CD4-positive, alpha-beta T cell treated with Interleukin-17A for 1 hour (primary cell): ENCODE measurements at regions not wholly inside any gene's neighbourhood (a gene's known extent, or its start where the extent isn't known, plus 50 kb on each side); places are given as distances from the start of the nearest gene placed in this dataset.
"Not testable (repeated sequence)": the region's sequence is repeated elsewhere in the genome, so short reads cannot be mapped to it uniquely, and the experiment has no call there.

ENCODE experiments used
- DNase-seq: peaks from one replicate; pipeline ENCODE4 v3.0.0-alpha.2; 2020

GRCh38 chr11:134841972-134842371 is 429.9 kb upstream of the B3GAT1 start:
- no peak for DNase-seq

DNA sequence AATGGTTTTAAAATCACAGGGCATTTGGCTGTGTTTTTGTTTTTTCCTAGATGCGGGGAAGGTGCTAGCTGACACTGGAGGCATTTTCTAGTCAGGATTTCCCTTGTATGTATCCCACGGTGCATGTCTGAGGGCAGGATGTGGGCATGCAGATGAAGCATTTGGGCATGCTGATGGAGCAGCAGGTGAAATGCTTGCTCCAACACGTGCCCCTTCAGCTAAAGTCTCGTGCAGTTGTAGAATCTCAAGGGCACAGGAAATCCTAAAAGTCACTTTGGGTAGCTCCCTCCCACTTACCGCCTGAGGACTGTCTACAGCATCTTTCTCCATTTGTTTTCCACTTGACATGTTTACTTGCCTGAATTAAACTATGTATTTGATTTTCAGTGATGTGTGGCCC is 429.4 kb upstream of the B3GAT1 start:
- DNase-seq: no peak

DNA sequence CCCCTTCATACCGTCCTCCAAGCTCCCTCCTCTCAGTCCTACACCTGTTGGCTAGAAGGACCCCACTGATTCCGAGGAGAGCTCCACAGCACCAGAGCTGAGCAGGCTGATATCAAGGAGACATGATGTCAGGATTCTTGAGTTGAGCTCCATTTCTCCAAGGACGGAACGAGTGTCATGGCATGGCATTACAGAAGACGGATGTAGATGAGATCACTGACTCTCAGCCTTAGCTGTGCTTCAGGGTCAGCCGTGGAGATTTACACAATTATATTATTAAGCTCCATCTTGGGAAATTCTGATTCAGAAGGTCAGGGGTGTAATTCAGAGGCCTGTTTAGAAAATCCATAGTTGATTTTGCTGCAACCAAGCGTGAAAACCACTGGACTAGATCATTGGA is 428.9 kb upstream of the B3GAT1 start:
- DNase-seq: no peak

GRCh38 chr11:134840165-134840564 is 428.1 kb upstream of the B3GAT1 start:
- not testable (repeated sequence) for DNase-seq

GRCh38 chr11:134838708-134839107 is 426.7 kb upstream of the B3GAT1 start:
- DNase-seq: no peak

DNA sequence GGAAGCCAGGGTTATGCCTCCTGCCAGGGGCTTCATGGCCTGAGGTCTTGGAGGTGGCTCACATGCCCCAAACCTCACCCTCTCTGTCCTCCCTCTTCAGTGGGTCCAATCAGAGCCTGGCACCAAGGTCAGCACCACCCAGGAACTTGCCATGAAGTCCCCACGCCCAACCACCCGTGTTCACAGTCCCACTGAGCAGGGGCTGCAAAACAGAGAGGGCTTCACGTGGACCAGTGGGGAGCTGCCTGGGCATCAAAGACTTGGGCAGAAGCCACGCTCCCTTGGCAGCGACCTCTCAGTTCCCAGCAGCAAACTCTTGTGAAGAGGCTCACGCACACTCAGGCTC is 425.8 kb upstream of the B3GAT1 start:
- DNase-seq: no peak

DNA sequence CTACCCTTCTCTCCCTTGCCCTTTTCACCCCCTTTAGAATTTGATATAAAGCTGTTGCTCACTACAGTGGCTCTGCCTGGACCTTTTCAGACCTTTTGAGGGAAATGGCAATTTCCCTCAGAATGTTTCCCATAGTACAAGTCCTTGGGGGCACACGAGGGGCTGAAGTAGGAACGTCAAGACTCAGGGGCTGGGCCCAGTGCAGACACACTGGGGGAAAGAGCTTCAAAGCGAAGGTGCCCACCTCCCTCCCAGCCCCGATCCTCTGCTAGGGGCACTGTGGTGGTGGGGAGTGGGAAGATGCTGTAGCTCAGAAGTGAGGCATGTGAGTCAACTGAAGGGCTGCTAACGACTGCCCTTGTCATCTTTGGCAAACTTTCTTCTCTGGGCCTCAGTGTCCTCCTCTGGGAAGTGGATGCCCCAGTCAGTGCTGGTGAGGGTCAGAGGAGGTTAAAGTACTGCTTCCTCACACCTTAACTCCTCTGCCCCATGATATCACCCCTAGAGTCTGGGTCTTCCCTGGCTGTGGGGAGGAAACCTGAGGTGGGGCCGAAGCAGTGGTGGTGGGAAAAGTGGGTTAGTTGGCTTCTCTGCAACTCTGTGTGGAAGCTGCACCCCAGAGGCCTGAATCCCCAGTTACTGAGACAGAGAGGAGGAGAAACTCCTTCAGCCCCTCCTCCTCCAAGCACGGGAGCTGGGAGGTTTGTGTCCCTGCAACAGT is 425.3 kb upstream of the B3GAT1 start:
- DNase-seq: no peak

DNA sequence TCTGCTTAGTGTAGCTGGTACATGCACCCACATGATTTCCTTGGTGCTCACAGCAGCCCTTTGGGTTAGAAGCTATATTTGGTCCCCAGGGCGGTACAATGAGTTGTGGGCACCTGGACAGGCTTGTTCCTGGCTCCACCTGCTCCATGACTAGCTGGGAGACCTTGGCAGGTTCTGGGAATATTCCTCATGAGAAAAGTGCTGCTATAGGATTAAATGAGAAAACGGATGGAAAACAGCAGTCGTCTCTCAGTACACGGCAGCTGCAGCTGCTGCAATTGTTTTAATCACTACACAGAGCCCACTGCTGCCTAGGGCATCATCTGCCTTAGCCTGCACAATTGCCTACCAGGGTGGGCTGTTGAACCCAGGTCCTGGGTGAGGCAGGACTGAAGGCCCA is 424.5 kb upstream of the B3GAT1 start:
- no peak for DNase-seq

DNA sequence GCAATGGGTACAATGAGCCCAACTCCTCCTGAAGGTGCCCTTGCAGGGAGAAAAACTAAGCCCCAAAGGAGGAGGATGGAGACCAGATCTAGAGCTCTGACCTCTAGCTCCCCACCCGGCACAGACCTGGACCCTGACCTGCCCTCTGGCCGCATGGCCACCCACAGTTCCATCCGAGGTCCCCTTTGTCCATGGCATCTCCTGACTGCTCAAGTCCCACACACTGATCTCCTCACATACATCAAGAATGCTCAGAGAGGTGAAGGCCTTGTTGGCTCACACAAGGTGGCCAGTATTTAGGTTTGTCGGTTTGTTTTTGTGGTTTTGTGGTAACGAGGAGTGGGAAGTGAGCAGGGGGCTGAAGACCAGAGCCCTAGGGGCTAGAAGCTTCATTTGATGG is 423.5 kb upstream of the B3GAT1 start:
- DNase-seq: no peak

DNA sequence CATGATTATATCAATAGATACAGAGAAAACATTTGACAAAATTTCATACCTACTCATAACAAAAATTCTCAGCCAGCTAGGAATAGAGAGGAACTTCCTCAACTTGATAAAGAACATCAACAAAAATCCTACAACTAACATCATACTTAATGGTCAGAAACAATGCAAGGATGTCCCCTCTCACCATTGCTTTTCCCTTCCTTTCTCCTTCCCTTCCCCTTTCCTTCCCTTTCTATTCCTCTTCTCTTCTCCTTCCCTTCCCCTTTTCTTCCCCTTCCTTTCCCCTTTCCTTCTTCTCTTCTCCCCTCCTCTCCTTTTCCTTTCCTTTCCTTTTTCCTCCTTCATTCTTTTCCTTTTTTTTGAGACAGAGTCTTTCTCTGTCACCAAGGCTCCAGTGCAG is 418.3 kb upstream of the B3GAT1 start:
- no peak for DNase-seq

- no peak for DNase-seq
Measured at GRCh38 chr11:134823970-134824369, 411.9 kb upstream of the B3GAT1 start.

DNA sequence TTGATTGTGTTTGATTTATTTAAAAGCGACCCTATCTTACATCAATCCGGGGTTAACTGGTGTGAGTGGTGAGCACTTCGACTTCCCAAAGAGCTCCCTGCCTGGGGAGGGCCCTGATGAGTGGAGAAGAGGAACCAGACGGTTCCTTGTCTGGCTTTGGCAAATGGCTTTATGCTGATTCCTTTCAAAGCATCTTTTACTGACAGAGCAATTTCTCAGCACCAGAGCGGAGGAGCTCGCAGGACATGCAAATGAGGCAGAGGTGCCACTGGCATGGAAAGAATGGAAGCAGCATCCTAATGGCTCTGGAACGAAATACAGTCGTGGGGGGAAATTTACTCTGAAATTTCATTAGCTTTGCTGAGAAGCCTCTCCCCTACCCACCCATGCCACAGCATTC is 410.9 kb upstream of the B3GAT1 start:
- no peak for DNase-seq

GRCh38 chr11:134821422-134821821 is 409.4 kb upstream of the B3GAT1 start:
- no peak for DNase-seq

- DNase-seq: no peak
Measured at GRCh38 chr11:134819041-134819440, 407.0 kb upstream of the B3GAT1 start.

- no peak for DNase-seq
Measured at GRCh38 chr11:134818516-134818915, 406.5 kb upstream of the B3GAT1 start.

DNA sequence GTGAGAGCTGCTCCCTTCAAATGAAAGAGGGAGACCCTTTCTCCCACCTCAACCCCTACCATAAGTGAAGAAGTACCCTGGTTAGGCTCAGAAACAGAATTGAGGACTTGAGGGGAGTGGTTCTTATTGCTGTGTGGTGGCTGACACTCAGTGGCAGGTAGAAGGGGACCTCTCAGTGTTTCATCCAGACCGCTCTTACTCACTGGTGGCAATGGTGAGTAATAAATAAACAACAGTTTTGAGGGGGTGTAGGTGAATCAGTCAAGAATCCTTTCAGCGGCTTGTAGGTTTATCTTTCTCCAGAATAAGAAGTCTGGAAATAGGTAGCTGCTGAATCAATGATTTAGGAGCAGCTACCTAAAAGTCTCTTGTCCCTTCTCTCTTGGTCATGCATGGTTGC is 403.4 kb upstream of the B3GAT1 start:
- no peak for DNase-seq

DNA sequence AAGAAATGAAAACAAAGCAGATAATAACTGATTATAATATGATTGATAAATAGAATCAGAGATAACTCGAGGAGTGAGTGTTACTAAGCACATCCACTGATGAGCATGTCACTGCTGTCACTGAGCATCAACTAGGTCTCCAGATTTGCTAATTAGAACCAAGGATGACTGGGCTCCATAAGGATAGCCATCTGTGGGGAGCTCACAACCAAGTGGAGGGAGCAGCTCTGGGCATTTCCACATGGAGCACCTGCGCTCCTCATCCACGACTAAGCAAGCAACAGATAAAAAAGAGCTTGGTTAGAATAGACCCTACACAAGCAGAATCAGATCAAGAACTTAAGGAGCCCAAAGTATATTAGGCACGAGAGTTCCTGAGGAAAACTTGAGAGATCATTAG is 396.0 kb upstream of the B3GAT1 start:
- no peak for DNase-seq

DNA sequence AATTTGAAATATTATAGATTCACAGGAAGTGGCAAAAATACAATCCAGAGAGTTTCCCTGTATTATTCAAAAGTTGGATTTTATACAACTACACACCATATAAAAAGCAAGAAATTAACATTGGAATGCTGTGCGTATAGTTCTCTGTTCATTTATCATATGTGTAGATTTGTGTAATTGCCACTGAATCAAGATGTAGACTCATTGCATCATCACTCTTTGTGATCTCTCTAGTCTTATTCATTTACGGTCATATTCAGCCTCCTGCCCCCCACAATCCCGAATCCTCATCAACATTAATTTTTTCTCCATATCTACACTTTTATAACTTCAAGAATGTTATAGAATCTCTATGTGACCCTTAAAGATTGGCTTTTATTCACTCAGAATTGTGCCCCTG is 390.6 kb upstream of the B3GAT1 start:
- no peak for DNase-seq

DNA sequence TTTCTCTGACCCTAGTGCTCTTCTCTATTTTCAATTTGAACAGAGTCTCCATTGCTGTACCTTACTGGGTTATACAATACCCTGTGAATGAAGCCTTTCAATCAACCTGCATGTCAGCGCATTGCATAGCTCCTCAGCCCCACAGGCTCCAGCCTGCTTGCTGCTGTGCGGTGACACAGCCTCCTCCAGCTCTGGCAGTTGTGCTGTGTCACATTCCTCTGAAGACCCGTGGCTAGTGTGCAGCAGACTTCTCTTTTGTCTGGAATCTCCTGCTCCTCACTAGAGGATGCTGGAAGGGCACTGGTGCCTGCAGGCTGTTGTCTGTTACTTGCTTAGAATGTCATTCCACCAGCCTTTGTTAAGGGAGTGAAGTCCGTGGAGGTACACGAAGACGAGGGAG is 390.1 kb upstream of the B3GAT1 start:
- DNase-seq: no peak

- no peak for DNase-seq
Measured at GRCh38 chr11:134801570-134801969, 389.5 kb upstream of the B3GAT1 start.

DNA sequence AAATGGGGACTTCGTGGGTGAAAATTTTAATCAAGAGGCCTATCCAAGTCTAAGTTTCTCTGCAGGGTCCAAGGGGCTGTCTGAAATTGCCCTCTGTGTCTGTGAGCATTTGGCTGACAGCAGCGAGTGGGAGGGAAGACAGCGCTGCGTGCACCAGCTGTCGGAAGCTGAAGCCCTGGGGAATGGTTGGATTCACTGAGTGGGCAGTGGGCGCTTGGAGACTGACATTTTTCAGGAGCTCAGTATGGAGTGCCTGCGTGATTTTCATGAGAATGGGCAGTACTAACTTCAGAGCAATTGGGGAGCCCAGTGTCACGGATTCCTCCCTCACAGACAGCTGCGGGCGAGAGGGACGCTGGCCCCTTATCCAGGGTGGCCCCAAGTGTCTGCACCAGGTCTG is 388.8 kb upstream of the B3GAT1 start:
- no peak for DNase-seq

- no peak for DNase-seq
Measured at GRCh38 chr11:134800130-134800529, 388.1 kb upstream of the B3GAT1 start.

GRCh38 chr11:134799386-134799785 is 387.3 kb upstream of the B3GAT1 start:
- no peak for DNase-seq

DNA sequence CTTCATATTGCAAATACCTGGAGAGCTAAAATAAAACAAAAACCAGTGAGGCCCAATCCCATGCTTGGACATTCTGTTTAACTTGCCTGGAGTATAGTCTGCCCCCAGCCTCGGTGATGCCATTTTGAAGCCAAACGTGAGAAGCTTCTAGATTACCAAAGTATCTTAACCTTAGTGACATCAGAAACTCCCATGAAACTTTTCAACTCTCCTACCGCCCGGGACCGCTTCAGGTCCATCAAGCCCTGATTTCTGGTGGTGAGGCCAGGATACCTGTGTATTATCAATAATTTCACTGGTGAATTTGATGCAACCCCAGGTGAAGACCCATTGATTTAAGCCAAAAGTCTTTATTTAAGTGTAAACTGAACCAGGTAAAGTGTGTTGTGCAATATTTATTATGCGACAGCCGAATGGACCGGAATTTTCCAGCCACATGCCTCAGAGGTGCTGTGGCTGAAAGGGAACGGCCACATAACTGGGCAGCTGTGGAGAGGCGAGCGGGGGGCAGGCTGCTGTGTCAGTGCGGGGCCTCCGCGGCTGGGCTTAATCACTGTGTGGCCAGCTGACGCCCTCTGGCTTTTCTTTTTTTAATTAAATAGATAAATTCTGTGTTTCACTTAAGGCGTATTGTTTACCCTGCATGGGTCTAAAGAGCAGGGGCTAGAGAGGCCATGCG is 385.5 kb upstream of the B3GAT1 start:
- DNase-seq: no peak

GRCh38 chr11:134795017-134795416 is 383.0 kb upstream of the B3GAT1 start:
- DNase-seq: no peak
